ENCODE measurements at regions not wholly inside any gene's neighbourhood (a gene's known extent, or its start where the extent isn't known, plus 50 kb on each side); places are given as distances from the start of the nearest gene placed in this dataset.

GRCh38 chr2:16853088-16853487 is 187.5 kb upstream of the CYRIA start:
- TF ChIP-seq ZBTB33 (IDR thresholded peaks at IDR 0.05; ENCODE audit: borderline replicate concordance, low read depth) (no peak), TCF12 (IDR thresholded peaks at IDR 0.05) (no peak), POLR2AphosphoS5 (IDR thresholded peaks at IDR 0.05; ENCODE audit: low read depth, low read length) (no peak)
- TF ChIP-seq, protein P1, sequence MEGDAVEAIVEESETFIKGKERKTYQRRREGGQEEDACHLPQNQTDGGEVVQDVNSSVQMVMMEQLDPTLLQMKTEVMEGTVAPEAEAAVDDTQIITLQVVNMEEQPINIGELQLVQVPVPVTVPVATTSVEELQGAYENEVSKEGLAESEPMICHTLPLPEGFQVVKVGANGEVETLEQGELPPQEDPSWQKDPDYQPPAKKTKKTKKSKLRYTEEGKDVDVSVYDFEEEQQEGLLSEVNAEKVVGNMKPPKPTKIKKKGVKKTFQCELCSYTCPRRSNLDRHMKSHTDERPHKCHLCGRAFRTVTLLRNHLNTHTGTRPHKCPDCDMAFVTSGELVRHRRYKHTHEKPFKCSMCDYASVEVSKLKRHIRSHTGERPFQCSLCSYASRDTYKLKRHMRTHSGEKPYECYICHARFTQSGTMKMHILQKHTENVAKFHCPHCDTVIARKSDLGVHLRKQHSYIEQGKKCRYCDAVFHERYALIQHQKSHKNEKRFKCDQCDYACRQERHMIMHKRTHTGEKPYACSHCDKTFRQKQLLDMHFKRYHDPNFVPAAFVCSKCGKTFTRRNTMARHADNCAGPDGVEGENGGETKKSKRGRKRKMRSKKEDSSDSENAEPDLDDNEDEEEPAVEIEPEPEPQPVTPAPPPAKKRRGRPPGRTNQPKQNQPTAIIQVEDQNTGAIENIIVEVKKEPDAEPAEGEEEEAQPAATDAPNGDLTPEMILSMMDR (IDR thresholded peaks at IDR 0.05), result no peak
